ENCODE measurements at regions not wholly inside any gene's neighbourhood (a gene's known extent, or its start where the extent isn't known, plus 50 kb on each side); places are given as distances from the start of the nearest gene placed in this dataset.
A peak's percentile ranks its signal among the peaks of the same experiment; 100 is the strongest.

DNA sequence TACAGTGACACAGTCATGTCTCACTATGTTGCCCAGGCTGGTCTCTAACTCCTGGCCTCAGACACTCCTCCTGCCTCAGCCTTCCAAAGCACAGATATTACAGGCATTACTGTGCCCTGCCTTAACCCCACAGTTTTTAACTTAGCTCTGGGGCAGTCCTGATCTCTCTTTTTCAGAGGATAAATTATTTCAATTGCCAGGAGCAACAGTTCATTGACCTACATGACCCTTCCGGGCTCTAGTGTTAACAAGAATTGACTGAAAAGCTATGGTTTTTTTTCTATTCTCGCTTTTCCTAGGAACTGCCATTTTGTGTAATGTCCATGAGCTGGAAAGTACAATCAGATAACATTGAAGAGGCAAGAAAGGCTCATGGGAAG, 92.8 kb downstream of the HNRNPLL start:
- DNase-seq (ENCODE audit: low spot score): no peak

- peak; percentile 51 for DNase-seq (ENCODE audit: low spot score)
These were observed 93.3 kb downstream of the HNRNPLL start for GRCh38 chr2:38509314-38509946.

GRCh38 chr2:38508311-38509039, 94.3 kb downstream of the HNRNPLL start:
- DNase-seq (ENCODE audit: low spot score): peak; percentile 83

GRCh38 chr2:38507712-38508111, 95.0 kb downstream of the HNRNPLL start:
- no peak for DNase-seq (ENCODE audit: low spot score)

GRCh38 chr2:38505779-38506178, 96.9 kb downstream of the HNRNPLL start:
- DNase-seq (ENCODE audit: low spot score): peak; percentile 28

DNA sequence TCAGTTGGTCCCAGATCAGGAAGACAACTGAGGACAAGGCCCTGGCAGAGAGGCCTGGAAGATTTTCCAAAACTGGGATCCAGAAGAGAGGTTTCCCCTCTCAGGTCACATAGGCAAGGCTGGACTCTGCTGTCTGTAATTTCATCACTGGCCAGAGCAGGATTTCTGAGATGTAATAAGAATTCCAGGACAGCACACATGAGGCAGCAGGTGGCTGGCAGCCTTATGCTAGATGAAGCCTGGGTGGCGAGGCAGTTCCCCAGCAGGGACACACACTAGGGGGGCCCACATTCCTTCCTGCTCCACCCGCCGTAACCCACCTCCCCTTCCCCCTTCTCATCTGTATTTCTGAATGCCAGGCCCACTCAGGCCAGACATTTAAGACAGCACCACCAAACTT, 98.6 kb downstream of the HNRNPLL start:
- DNase-seq (ENCODE audit: low spot score): no peak

GRCh38 chr2:38502107-38502506, 100.6 kb downstream of the HNRNPLL start:
- DNase-seq (ENCODE audit: low spot score): no peak

DNA sequence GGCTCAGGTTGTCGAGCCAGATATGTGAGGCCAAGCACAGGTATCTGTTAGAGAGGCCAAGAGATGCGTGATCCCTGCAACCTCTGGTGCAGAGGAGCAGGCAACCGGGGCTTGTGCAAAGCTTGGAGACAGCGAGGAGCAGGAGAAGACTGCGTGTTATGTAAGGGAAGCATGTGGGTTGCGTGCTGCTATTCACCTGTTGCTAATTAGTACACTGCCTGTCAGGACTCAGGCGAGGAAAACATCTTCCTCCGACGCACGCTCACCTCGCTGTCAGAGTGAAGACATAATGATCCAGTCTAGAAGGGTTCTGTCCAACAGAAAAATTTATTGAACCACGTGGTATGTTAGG, 102.5 kb downstream of the HNRNPLL start:
- DNase-seq (ENCODE audit: low spot score): no peak

DNA sequence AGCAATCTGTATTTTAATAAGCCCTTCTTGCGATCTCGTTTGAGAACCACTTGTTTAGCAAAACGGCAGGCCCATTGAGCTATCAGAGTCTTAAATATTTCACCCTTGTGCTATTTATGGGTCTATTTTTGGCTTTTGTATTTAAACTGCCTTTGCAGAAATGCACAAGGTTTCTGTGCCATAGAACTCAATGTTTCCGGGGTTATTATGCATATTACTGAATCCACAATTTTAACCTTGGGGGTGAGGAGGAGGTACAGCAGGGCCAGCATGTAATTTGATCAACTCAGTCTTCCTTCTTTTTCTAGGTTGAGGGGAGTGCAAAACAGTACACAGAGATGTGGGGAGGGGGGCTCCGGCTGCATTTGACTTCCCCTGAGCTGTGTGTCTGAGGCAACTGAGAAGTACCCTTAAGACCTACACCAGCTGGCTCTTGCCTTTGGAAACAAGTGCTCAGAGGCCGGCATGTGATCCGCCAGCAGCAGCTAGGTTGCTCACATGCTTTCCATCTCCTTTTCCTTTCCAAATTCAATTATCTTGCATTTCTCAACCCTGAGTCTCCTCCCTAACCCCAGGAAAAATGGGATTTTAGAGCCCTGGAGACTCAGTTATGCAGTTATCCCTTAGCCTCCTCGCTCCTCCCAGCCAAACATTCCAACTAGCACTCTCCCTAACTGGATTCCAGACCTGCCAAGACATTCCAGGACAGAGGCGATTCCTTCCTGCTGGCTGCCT, 103.0 kb downstream of the HNRNPLL start:
- DNase-seq (ENCODE audit: low spot score): peak; percentile 21

GRCh38 chr2:38498045-38498481, 104.7 kb downstream of the HNRNPLL start:
- DNase-seq (ENCODE audit: low spot score): no peak

- DNase-seq (ENCODE audit: low spot score): no peak
These were observed 105.1 kb downstream of the HNRNPLL start for GRCh38 chr2:38497670-38498037.

GRCh38 chr2:38496927-38497669, 105.6 kb downstream of the HNRNPLL start:
- DNase-seq (ENCODE audit: low spot score): no peak

DNA sequence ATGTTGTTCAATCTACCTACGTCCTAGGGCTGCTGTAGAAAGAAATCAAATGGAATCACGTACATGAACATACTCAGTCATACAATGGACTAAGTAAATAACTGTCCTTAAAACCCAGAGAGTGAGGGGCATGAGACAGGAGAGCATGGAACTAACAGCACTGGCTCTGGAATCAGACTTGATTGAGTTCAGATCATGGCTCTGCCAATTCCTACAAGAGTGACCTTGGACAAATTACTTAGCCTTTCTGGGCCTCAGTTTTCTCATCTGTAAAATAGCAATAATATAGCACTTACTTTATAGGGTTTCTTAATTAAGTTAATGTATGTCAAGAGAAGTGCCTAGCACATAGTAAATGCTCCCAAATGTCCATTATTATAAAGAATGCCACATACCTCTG, 106.8 kb downstream of the HNRNPLL start:
- no peak for DNase-seq (ENCODE audit: low spot score)

DNA sequence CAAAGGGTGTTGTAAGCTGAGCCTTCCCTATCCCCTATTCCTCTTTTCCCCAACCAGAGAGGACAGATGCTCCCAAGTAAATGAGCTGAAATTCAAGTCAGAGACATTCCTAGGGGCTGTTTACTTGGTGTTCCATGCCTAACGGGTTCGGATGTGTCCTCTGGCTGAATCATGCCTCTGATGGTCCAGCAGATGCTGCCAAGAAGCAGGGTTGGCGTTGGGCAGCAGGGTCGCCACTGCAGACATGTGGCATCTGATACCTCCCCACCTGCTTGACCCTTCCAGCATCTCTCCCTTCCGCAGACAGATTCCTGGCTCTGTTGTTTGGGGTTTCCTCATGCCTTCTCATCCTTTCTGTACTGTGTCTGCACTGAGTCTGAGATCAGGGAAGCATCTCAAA, 108.3 kb downstream of the HNRNPLL start:
- DNase-seq (ENCODE audit: low spot score): no peak

DNA sequence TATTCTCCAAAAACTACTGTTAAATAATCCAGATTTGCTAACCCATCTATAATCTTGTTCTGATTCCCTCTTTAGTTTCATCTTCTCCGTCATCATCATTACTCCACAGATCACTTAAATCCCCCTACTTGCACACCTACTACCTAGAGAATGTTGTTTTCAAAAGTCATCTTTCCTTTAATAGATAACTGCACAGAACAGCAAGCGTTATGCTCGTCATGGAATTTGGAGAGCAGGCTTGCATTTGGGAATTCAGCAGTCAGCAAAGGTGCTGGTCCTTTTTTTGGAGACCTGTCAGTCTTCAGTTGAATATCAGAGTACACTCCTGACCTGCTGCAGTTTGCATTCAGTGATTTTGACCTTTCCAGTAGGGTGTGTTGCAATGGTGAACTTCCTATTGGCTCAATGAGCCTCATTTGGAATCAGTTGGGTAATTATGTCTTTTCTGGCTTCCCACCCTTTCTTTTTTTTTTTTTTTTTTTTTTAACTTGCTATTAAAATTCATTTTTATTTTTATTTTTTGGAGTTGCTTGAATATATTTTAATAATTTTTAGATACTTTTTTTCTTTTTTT, 110.6 kb downstream of the HNRNPLL start:
- no peak for DNase-seq (ENCODE audit: low spot score)

DNA sequence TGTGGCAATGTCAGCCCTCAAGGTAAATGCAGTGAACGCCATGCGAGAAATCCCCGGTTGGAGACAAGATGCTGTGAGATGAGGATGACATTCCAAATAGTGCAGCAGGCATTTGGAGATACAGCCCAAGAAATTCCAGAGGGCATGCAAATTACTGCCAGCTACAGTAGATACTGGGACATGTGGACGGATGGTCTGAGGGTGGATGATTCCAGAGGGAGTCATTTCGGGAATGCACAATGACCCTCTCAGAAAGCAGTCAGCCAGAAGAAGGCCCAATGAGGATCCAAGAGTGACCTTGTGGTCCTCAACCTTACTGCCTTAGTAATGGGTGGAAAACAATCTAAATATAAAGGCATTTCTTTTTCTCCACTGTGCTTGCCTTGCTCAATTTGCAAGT, 111.3 kb downstream of the HNRNPLL start:
- no peak for DNase-seq (ENCODE audit: low spot score)

- DNase-seq (ENCODE audit: low spot score): no peak
These were observed 112.8 kb upstream of the ATL2 start for GRCh38 chr2:38489846-38490245.

DNA sequence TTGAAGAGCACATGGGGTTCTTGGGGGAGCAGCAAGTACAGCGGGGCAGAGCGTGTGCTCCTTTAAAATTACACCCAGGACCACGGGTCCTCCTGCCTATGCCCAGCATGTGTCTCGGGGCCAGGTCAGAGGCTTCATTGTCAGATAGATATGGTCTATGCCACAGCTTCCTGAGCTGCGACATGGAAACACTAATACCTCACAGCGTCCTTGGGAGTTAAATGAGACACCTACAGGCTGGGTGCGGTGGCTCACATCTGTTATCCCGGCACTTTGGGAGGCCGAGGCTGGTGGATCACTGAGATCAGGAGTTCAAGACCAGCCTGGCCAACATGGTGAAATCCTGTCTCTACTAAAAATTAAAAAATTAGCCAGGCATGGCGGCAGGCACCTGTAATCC, 110.8 kb upstream of the ATL2 start:
- no peak for DNase-seq (ENCODE audit: low spot score)

DNA sequence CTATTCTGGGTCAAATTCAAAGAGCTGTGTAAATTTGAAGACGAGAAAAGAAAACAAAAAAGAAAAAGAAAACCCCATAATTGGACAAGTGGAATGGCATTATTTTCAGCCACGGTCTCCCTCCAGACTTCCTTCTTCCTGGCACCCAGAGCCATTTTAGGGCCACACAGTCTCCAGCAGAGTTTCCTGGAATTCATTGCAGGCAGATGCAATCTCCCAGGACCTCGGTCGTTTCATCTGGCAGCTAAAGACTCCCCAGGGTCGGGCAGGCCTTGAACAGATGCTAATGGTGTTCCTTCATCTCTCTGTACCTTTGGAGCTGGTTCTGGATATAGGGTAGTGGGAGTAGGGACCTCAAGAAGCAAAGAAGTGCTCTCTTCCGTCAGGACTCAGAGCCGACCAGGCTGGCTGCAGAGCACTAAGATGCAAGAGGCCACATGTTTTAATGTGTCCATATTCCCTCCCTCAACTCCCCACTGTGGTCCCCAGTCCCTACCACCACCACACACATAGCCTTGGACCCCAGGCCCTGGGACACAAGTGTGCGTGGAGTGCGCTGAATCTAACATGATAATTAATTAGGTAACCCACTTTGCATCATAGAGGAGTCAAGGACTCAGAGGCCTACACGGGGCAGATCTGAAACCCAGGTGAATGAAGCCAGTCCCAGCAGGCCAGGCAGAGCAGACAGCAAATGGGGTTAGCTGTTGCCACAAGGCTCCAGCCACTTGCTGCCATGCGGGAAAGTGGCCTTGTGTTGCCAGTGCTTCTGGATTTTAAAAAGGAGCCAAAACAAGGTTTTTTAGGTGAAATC, 109.3 kb upstream of the ATL2 start:
- DNase-seq (ENCODE audit: low spot score): no peak

- DNase-seq (ENCODE audit: low spot score): no peak
These were observed 108.7 kb upstream of the ATL2 start for GRCh38 chr2:38485734-38486133.

GRCh38 chr2:38484957-38485356, 107.9 kb upstream of the ATL2 start:
- DNase-seq (ENCODE audit: low spot score): no peak

Measured in kidney tubule cell (primary cell).